NCI-H187 (cell line): ENCODE measurements at regions not wholly inside any gene's neighbourhood (a gene's known extent, or its start where the extent isn't known, plus 50 kb on each side); places are given as distances from the start of the nearest gene placed in this dataset.

Experiments used
- DNase-seq, 2 experiments: peaks; one replicate each; lab custom pipeline; 2025; lab: John Stamatoyannopoulos, UW

- DNase-seq = no peak
Measured at GRCh38 chr19:31119951-31120690, 229.1 kb downstream of the TSHZ3 start.

GRCh38 chr19:31118986-31119385 lies 230.2 kb downstream of the TSHZ3 start:
- no peak for DNase-seq

GRCh38 chr19:31118287-31118955 lies 230.8 kb downstream of the TSHZ3 start:
- DNase-seq = no peak

- no peak for DNase-seq
Measured at GRCh38 chr19:31114585-31114984, 234.7 kb downstream of the TSHZ3 start.

GRCh38 chr19:31113293-31113692 lies 235.9 kb downstream of the TSHZ3 start:
- no peak for DNase-seq

GRCh38 chr19:31112158-31112557 lies 237.1 kb downstream of the TSHZ3 start:
- DNase-seq = no peak

- no peak for DNase-seq
Measured at GRCh38 chr19:31111741-31112140, 237.5 kb downstream of the TSHZ3 start.

GRCh38 chr19:31110336-31110735 lies 238.9 kb downstream of the TSHZ3 start:
- DNase-seq = no peak

- no peak for DNase-seq
Measured at GRCh38 chr19:31109636-31110035, 239.6 kb downstream of the TSHZ3 start.

GRCh38 chr19:31107096-31107495 lies 242.1 kb downstream of the TSHZ3 start:
- DNase-seq = no peak

- no peak for DNase-seq
Measured at GRCh38 chr19:31105761-31106160, 243.5 kb downstream of the TSHZ3 start.

- DNase-seq = no peak
Measured at GRCh38 chr19:31104451-31104850, 244.8 kb downstream of the TSHZ3 start.

- no peak for DNase-seq
Measured at GRCh38 chr19:31103228-31103627, 246.0 kb downstream of the TSHZ3 start.

GRCh38 chr19:31102674-31103073 lies 246.6 kb downstream of the TSHZ3 start:
- no peak for DNase-seq

- DNase-seq = no peak
Measured at GRCh38 chr19:31100981-31101380, 248.3 kb downstream of the TSHZ3 start.

- no peak for DNase-seq
Measured at GRCh38 chr19:31100206-31100590, 249.0 kb downstream of the TSHZ3 start.

GRCh38 chr19:31099515-31100205 lies 249.6 kb downstream of the TSHZ3 start:
- DNase-seq = no peak

GRCh38 chr19:31098836-31099235 lies 250.4 kb downstream of the TSHZ3 start:
- DNase-seq = no peak

GRCh38 chr19:31096935-31097545 lies 252.2 kb downstream of the TSHZ3 start:
- DNase-seq = no peak

GRCh38 chr19:31096062-31096830 lies 253.0 kb downstream of the TSHZ3 start:
- DNase-seq = no peak

- DNase-seq = no peak
Measured at GRCh38 chr19:31095100-31095804, 254.0 kb downstream of the TSHZ3 start.
